ENCODE measurements at regions not wholly inside any gene's neighbourhood (a gene's known extent, or its start where the extent isn't known, plus 50 kb on each side); places are given as distances from the start of the nearest gene placed in this dataset.

GRCh38 chr14:54223831-54224402, 172.9 kb upstream of the CDKN3 start (continued):
- TF ChIP-seq IRF3 (IDR thresholded peaks at IDR 0.05; ENCODE audit: low read depth, low read length) (no peak), FOSL2 (IDR thresholded peaks at IDR 0.05; ENCODE audit: borderline replicate concordance, low read depth) (no peak), GABPA (IDR thresholded peaks at IDR 0.05; ENCODE audit: low read depth) (no peak), USF1 (IDR thresholded peaks at IDR 0.05; ENCODE audit: borderline replicate concordance, low read depth) (no peak), MXI1 (IDR thresholded peaks at IDR 0.05; ENCODE audit: low read depth, low read length) (no peak), EP300 (IDR thresholded peaks at IDR 0.05; ENCODE audit: borderline replicate concordance in 1 of 2, low read depth in 1 of 2, low read length in 1 of 2) (peak in 1 of 2 experiments; percentile 85; a peak in 2 of 4 replicates), NRF1 (IDR thresholded peaks at IDR 0.05; ENCODE audit: low read depth, low read length) (no peak), ELF1 (IDR thresholded peaks at IDR 0.05) (no peak), SMC3 (IDR thresholded peaks at IDR 0.05; ENCODE audit: low read depth, low read length) (no peak), TAF1 (IDR thresholded peaks at IDR 0.05; ENCODE audit: borderline replicate concordance, low read depth, low read length) (no peak), CTCF (IDR thresholded peaks at IDR 0.05) (no peak), RXRA (IDR thresholded peaks at IDR 0.05; ENCODE audit: borderline replicate concordance, low read depth) (no peak), MEF2A (IDR thresholded peaks at IDR 0.05; ENCODE audit: borderline replicate concordance, low read depth) (no peak)

- Histone ChIP-seq H3K36me3 (replicated peaks in 1 of 2; ENCODE audit: control insufficient read depth in 1 of 2, insufficient read depth in 2 of 2, low read length in 1 of 2) (no peaks in the 10 kb centered on the region), H3K27me3 (ENCODE audit: insufficient read depth) (peaks cover 13% of the 10 kb centered on the region; the same call in 1 of the 2 replicates), H3F3A (replicated peaks; ENCODE audit: insufficient read depth) (no peaks in the 10 kb centered on the region), H3K9ac (no peak overlapping the region), H3K79me2 (ENCODE audit: insufficient read depth) (no peaks in the 10 kb centered on the region), H3K27ac (ENCODE audit: low read depth in 2 of 2, low read length in 1 of 2) (no peak overlapping the region), H3K4me1 (ENCODE audit: control insufficient read depth in 1 of 2, insufficient read depth in 2 of 2, low read depth in 1 of 2, low read length in 1 of 2) (peaks cover 0 to 21% of the 10 kb centered on the region in 2 experiments; a peak in 2 of 4 replicates), H3K9me3 (no peaks in the 10 kb centered on the region), H3K4me2 (no peak overlapping the region), H3K4me3 (ENCODE audit: low read depth in 2 of 2, low read length in 1 of 2) (no peak overlapping the region), H3K9me2 (no peaks in the 10 kb centered on the region), H4K20me1 (ENCODE audit: insufficient read depth) (no peaks in the 10 kb centered on the region), H2AFZ (ENCODE audit: low read depth) (no peak overlapping the region)
- CTCF ChIA-PET = interaction anchor here (1.1 to 1.5 kb wide), 2 partner anchors 50 to 122 kb away, joined by 3 to 6 read pairs; no protein-coding TSS in a partner anchor
- WGBS (ENCODE audit: low lambda C conversion rate) = 6% methylated on average over 7 of the region's 7 CpGs
- peak; percentile 91 for TF ChIP-seq GATA2 (CRISPR knock-in tag; IDR thresholded peaks at IDR 0.05)
- peak in 1 of 2 experiments; percentile 91; a peak in 2 of 4 replicates for TF ChIP-seq EP300 (IDR thresholded peaks at IDR 0.05; ENCODE audit: borderline replicate concordance in 1 of 2, low read depth in 1 of 2, low read length in 1 of 2)
- no peak for TF ChIP-seq NFIC (IDR thresholded peaks at IDR 0.05; ENCODE audit: borderline replicate concordance)
- TF ChIP-seq REST (IDR thresholded peaks at IDR 0.05; ENCODE audit: low read depth, low read length) = no peak
- 0 out of 2 replicates have a peak, but pooled peaks have one; percentile 1 for TF ChIP-seq RAD21 (IDR thresholded peaks at IDR 0.05; ENCODE audit: low read length)
- no peak for TF ChIP-seq SMC3 (IDR thresholded peaks at IDR 0.05; ENCODE audit: low read depth, low read length)
- TF ChIP-seq MXI1 (IDR thresholded peaks at IDR 0.05; ENCODE audit: low read depth, low read length) = no peak
- peak; percentile 84 for TF ChIP-seq RCOR1 (IDR thresholded peaks at IDR 0.05; ENCODE audit: low read length)
- TF ChIP-seq FOXJ3 (CRISPR knock-in tag; IDR thresholded peaks at IDR 0.05) = peak; percentile 63; the same call in 1 of the 2 replicates
- TF ChIP-seq TCF12 (IDR thresholded peaks at IDR 0.05) = peak; percentile 25; the same call in 1 of the 2 replicates
- no peak for TF ChIP-seq PBX3 (IDR thresholded peaks at IDR 0.05)
- TF ChIP-seq CHD2 (IDR thresholded peaks at IDR 0.05; ENCODE audit: low read length, partially characterized antibody) = peak; percentile 21
- TF ChIP-seq RFX5 (IDR thresholded peaks at IDR 0.05; ENCODE audit: low read length) = no peak
- POLR2A ChIA-PET = no interaction called here
- peak; percentile 39 for DNase-seq
Measured at GRCh38 chr14:54225457-54226060, 171.2 kb upstream of the CDKN3 start.

All from SK-N-SH (cell line).